ENCODE measurements at regions not wholly inside any gene's neighbourhood (a gene's known extent, or its start where the extent isn't known, plus 50 kb on each side); places are given as distances from the start of the nearest gene placed in this dataset.

DNA sequence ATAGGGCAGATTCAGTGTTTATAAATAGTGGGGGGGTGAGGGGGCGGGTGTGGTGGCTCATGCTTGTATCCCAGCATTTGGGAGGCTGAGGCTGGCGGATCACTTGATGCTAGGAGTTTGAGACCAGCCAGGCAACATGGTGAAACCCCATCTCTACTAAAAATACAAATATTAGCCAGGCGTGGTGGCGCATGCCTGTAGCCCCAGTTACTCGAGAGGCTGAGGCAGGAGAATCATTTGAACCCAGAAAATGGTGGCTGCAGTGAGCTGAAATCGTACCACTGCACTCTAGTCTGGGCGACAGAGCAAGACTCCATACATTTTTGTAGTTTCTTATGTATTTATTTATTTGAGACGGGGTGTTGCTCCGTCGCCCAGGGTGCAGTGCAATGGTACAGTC is 109.0 kb upstream of the ZNF217 start:
- Mint-ChIP-seq H3K36me3 (ENCODE audit: insufficient read depth, unreplicated experiment) (no peaks in the 10 kb centered on the region), H3K27me3 (ENCODE audit: unreplicated experiment) (no peaks in the 10 kb centered on the region), H3K9me3 (ENCODE audit: low read depth, unreplicated experiment) (no peaks in the 10 kb centered on the region), H3K4me1 (ENCODE audit: low read depth, unreplicated experiment) (peaks cover 31% of the 10 kb centered on the region), H3K27ac (ENCODE audit: unreplicated experiment) (no peak overlapping the region), H3K4me3 (ENCODE audit: low read depth, unreplicated experiment) (no peak overlapping the region)
- TF ChIP-seq, protein P1, sequence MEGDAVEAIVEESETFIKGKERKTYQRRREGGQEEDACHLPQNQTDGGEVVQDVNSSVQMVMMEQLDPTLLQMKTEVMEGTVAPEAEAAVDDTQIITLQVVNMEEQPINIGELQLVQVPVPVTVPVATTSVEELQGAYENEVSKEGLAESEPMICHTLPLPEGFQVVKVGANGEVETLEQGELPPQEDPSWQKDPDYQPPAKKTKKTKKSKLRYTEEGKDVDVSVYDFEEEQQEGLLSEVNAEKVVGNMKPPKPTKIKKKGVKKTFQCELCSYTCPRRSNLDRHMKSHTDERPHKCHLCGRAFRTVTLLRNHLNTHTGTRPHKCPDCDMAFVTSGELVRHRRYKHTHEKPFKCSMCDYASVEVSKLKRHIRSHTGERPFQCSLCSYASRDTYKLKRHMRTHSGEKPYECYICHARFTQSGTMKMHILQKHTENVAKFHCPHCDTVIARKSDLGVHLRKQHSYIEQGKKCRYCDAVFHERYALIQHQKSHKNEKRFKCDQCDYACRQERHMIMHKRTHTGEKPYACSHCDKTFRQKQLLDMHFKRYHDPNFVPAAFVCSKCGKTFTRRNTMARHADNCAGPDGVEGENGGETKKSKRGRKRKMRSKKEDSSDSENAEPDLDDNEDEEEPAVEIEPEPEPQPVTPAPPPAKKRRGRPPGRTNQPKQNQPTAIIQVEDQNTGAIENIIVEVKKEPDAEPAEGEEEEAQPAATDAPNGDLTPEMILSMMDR (IDR thresholded peaks at IDR 0.05; ENCODE audit: unreplicated experiment), result no peak
- intact Hi-C loops (cut with micrococcal nuclease; ENCODE audit: unreplicated experiment), result no loop called here
- no peak for DNase-seq
- BruUV-seq (replicated peaks), result no TSS peak
- CTCF ChIA-PET, result interaction anchor here (0.8 kb wide), 1 partner anchor 11 kb away, joined by 8 read pairs; no protein-coding TSS in a partner anchor

DNA sequence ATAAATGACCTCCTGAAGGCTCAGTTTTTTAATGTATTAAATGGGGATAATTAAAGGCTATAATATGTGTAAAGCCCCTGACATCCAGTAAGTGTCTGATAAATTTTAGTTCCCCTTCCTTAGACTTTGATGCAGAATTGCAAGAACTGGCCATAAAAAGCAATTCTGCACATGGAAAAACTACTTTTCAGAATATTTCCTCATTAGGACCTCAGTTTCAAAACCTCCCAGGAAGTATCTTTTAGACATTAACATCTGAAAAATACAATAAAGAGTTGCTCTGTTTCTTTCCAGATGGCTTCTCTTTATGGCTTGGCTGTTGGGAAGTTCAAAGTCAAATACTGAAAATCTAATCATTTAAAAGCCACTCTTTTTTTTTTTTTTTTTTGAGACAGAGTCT is 106.3 kb upstream of the ZNF217 start:
- Mint-ChIP-seq H3K4me3 (ENCODE audit: low read depth, unreplicated experiment) (no peak overlapping the region), H3K27ac (ENCODE audit: unreplicated experiment) (peak overlapping the region; percentile 8), H3K36me3 (ENCODE audit: insufficient read depth, unreplicated experiment) (no peaks in the 10 kb centered on the region), H3K9me3 (ENCODE audit: low read depth, unreplicated experiment) (no peaks in the 10 kb centered on the region), H3K4me1 (ENCODE audit: low read depth, unreplicated experiment) (peaks cover 22% of the 10 kb centered on the region), H3K27me3 (ENCODE audit: unreplicated experiment) (no peaks in the 10 kb centered on the region)
- TF ChIP-seq, protein P1 (IDR thresholded peaks at IDR 0.05; ENCODE audit: unreplicated experiment), result no peak
- no TSS peak for BruUV-seq (replicated peaks)
- intact Hi-C loops (cut with micrococcal nuclease; ENCODE audit: unreplicated experiment), result no loop called here
- CTCF ChIA-PET, result no interaction called here
- DNase-seq, result no peak

DNA sequence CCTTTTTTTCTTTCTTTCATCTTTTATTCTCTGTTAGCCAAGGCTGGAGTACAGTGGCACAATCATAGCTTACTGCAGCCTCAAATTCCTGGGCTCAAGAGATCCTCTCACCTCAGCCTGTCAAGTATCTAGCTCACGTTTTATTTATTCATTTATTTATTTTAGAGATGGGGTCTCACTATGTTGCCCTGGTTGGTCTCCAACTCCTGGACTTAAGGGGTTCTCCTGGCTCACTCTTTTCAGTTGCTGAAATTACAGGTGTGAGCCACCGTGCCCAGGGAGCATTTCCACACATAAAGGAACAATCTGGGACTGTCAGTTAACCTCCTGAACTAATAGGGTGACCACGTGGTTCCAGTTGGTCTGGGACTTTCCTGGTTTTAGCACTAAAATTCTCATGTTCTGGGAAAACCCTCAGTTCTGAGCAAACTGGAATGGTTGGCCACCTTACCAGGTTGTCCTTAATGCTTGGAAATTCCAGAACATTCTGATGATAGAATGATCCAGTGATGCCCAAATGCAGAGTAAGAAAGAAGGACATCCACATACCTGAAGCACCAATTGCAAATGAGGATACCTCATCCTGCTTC is 105.5 kb upstream of the ZNF217 start:
- H3K4me1 Mint-ChIP-seq (ENCODE audit: low read depth, unreplicated experiment), result peaks cover 22% of the 10 kb centered on the region
- H3K27me3 Mint-ChIP-seq (ENCODE audit: unreplicated experiment), result no peaks in the 10 kb centered on the region
- no peak for DNase-seq
- no TSS peak for BruUV-seq (replicated peaks)
- TF ChIP-seq, protein P1 (IDR thresholded peaks at IDR 0.05; ENCODE audit: unreplicated experiment), result no peak
- CTCF ChIA-PET, result no interaction called here
- no peaks in the 10 kb centered on the region for H3K9me3 Mint-ChIP-seq (ENCODE audit: low read depth, unreplicated experiment)
- H3K4me3 Mint-ChIP-seq (ENCODE audit: low read depth, unreplicated experiment), result no peak overlapping the region
- intact Hi-C loops (cut with micrococcal nuclease; ENCODE audit: unreplicated experiment), result no loop called here
- no peaks in the 10 kb centered on the region for H3K36me3 Mint-ChIP-seq (ENCODE audit: insufficient read depth, unreplicated experiment)
- H3K27ac Mint-ChIP-seq (ENCODE audit: unreplicated experiment), result peak overlapping the region; percentile 8

DNA sequence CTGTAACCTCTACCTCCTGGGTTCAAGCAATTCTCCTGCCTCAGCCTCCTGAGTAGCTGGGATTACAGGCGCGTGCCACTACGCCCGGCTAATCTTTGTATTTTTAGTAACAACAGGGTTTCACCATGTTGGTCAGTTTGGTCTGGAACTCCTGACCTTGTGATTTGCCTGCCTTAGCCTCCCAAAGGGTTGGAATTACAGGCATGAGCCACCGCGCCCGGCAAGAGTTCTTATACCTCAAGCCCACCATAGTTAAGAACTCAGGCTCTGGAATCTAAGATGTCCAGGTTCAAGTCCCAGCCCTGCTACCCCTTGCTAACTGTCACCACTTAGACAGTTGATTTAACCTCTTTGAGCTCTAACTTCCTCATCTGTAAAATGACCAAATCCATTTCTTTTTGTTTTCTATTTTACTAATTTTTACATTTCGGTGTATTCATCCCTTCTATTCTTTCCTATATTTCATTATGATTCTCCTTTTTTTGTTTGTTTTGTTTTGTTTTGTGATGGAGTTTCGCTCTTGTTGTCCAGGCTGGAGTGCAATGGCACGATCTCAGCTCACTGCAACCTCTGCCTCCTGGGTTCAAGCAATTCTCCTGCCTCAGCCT is 104.8 kb upstream of the ZNF217 start:
- Mint-ChIP-seq H3K4me3 (ENCODE audit: low read depth, unreplicated experiment) (no peak overlapping the region), H3K9me3 (ENCODE audit: low read depth, unreplicated experiment) (no peaks in the 10 kb centered on the region), H3K4me1 (ENCODE audit: low read depth, unreplicated experiment) (peaks cover 22% of the 10 kb centered on the region), H3K27me3 (ENCODE audit: unreplicated experiment) (no peaks in the 10 kb centered on the region), H3K27ac (ENCODE audit: unreplicated experiment) (no peak overlapping the region), H3K36me3 (ENCODE audit: insufficient read depth, unreplicated experiment) (peaks cover under 1% of the 10 kb centered on the region)
- TF ChIP-seq, protein P1 (IDR thresholded peaks at IDR 0.05; ENCODE audit: unreplicated experiment), result no peak
- intact Hi-C loops (cut with micrococcal nuclease; ENCODE audit: unreplicated experiment), result no loop called here
- no TSS peak for BruUV-seq (replicated peaks)
- no peak for DNase-seq
- CTCF ChIA-PET, result interaction anchor here (0.6 to 0.7 kb wide), 2 partner anchors 138 to 474 kb away, joined by 4 to 5 read pairs; no protein-coding TSS in a partner anchor

Measured in Calu3 (cell line).